ENCODE measurements at regions not wholly inside any gene's neighbourhood (a gene's known extent, or its start where the extent isn't known, plus 50 kb on each side); places are given as distances from the start of the nearest gene placed in this dataset.

DNA sequence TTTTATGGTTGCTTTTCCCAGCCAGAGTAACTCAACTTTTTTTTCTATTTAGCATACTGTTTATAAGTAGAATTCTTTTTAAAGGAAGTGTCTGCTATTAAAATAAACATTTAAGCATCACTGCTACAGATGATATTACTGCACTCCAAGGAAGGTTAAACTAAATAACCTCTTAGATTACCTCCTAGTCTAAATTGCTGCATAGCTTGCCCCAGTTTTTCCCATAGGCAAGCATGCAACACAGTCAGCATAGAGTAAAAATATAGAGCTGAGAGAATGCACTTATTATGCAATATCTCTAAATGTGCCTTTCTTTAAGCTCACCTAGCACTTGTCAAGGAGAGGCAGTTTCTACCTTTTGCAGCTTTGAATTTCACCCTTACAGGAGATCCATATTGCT lies 1392.4 kb upstream of the CELF2 start:
- no peak for DNase-seq

- DNase-seq = no peak
These were observed 1383.2 kb upstream of the CELF2 start for GRCh38 chr10:9634466-9634865.

GRCh38 chr10:9635691-9636090 lies 1382.0 kb upstream of the CELF2 start:
- no peak for DNase-seq

DNA sequence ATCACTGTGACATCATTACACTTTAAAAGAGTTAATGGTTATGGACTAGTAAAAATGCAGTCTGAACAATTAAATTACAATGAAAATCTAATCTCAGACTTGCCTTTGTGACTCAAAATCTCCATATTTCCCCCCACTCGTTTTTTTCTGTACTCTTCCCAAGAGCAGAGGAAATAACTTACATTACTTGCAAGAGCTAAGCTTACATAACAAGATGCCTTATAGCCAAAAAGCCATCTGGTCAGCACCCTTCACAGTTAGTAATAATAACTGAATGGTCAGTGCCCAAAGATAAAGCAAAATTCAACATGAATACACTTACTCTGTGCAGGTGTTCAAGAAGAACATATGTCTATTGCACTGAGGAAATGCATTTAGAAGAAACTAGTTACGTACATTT lies 1381.5 kb upstream of the CELF2 start:
- no peak for DNase-seq

- no peak for DNase-seq
These were observed 1373.9 kb upstream of the CELF2 start for GRCh38 chr10:9643782-9644181.

DNA sequence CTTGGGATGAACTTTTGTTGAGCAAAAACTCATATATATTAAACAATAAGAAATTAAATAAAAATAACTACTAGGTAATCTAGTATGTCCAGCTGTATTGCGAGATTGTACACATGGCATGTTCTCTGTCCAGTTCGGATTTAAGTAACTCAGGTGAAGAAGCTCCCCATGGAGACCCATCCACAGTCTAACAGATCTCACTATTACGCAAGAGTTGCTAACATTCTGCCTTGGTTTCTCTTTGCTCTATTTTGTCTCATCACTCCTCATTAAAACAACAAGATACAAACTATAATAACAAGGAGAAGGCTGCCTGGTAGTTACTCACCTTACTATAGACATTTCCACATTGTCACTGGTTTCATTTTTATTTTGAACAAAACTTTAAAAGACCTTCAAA lies 1372.3 kb upstream of the CELF2 start:
- DNase-seq = no peak

DNA sequence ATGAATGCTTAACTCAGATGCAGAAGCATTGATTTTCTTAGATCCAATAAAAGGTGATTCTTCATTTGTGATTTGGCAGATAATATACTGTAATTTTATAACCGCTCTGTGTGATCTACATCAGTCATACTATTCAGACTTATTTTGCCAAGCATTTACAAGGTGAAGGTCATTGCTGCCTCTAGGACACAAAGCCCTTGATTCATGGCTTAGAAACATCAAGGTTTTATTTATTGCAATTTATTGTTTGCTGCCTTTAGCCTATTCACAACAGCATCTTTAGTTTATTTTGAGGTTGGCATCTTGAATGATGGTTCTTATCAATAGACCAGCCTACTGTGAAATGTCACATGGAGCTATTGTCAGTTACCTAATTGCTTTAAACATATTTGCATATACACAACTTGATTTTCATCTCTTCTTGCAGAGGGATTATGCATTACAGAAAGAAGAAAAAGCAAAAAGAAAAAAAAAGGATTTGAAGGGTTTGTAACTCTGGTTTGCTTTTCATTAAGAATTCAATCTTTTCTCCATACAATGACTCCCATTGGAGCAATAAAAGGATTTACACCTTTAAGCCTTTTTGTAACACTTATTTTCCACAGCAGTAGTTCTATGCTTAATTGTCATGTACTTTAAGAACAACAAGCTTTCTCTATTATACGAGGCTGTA lies 1371.6 kb upstream of the CELF2 start:
- DNase-seq = no peak

DNA sequence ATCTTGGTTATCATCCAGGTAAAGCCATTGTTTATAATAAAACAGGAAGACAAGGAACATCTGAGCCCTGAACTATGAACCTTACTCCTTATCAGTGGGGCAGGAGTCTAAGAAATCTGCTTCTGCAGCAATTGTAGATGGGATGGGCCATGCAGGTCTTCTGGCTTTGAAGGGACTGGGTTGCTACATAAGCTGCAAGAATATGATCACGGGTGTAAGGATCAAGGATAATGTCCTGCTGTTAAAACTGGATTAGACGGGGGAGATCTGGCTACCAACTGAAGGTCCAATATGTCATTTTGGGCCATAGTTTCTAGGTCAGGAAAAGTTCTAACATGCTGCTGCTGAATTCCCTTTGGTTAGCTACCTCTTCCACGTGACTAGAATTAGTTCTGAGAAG lies 1363.4 kb upstream of the CELF2 start:
- DNase-seq = no peak

DNA sequence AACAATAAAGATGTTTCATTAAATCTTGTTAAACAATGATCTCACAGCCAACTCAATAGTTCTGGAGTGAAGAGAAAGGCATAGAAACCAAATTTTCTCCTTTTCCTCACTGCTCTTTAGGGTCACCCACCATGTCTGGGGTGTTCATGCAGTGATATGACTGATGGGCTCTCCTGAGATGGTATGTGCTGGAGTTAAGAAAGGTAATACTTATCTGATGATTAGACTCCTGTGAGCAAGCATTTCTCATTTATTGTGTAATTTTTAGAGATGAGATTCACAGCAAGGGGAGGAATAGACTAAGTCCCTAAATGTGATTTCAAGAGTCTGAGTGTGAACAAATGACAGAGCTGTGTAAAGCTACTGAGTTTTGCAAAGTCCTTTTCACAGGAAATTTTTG lies 1361.3 kb upstream of the CELF2 start:
- DNase-seq = no peak

DNA sequence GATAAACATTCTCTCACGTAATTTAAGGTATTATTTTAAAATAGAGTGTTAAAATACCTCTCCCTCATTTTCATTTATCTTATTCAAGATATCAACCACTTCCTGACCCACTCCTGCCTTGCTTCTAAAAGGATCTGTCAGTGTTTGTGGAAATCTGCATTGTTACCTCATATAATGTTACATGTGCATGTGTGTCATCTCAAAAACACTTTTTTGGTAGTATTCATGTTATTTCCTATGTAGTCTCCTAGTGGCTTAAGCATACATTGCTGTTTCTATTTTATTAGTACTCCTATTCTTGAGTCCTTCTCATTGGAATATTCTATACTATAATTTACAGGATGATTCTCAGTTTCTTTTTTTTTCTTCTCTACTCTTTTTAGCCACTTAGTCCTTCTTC lies 1360.7 kb upstream of the CELF2 start:
- no peak for DNase-seq

GRCh38 chr10:9657530-9657929 lies 1360.1 kb upstream of the CELF2 start:
- no peak for DNase-seq

DNA sequence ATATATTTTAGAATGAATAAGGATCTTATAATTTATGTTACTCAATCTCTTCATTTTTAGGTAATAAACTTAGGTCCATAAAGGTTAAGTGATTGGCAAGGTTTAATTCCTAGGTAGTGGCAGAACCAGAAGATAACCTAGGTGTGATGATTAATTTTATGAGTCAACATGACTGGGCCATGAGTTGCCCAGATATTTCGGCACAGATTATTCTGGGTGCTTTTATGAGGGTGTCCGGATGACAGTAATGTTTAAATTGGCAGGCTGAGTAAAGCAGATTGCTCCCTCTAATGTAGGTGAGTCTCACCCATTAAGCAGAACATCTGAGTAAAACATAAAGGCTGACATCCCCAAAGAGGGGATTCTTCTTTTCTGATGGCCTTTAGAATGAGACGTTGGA lies 1349.3 kb upstream of the CELF2 start:
- no peak for DNase-seq

DNA sequence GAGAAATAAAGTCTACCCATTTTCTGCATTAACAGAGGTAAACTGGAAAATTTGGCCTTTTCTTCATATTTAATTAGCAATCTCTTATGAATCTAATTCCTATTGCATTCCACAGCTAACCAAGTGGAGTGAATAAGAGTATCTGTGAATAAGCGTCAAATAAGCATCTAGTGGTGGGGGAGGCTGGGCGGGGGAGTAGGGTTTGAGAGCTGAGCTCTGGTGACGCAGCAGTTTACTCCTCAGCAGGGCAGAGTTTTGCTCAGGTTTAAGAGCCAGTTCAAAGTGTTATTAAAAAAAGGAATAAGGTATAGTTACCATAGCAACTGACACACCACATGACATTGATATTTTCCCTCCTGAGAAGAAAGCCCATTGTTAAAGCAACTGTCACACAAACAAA lies 1346.8 kb upstream of the CELF2 start:
- no peak for DNase-seq

- DNase-seq = no peak
These were observed 1336.0 kb upstream of the CELF2 start for GRCh38 chr10:9681655-9682054.

GRCh38 chr10:9682802-9683201 lies 1334.9 kb upstream of the CELF2 start:
- no peak for DNase-seq

DNA sequence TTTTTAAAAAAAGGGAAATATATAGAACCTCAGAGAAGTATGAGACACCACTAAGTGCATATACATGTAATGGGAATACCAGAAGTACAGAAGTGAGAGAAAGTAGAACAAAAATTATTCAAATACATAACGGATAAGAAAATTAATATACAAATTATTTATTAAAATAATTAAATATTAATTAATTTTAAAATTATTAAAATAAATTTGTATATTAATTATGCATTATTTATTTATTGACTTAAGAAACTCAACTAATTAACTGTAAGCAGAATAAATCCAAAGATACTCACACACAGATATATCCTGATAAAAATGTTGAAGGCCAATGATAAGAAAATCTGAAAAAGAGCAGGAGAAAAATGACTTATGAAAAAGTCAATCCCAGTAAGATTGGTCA lies 1333.5 kb upstream of the CELF2 start:
- no peak for DNase-seq

GRCh38 chr10:9685596-9685995 lies 1332.1 kb upstream of the CELF2 start:
- no peak for DNase-seq

DNA sequence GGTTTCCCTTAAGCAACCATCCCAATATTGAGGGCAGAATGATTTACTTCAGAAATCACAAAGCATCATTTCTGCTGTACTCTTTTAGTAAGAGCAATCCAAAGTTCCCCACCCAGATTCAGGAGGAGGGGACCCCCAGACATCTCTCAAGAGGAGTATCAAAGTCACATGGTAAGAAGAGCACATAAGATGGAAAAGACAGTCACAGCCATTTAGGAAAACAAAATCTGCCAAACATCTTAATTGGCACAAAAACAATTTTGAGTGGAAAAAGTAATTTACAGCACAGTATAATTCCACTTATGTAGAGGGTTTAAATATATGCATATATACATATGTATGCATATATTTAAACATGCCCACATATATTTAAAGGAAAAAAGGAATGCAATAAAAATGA lies 1329.0 kb upstream of the CELF2 start:
- no peak for DNase-seq

GRCh38 chr10:9707216-9707615 lies 1310.5 kb upstream of the CELF2 start:
- no peak for DNase-seq

DNA sequence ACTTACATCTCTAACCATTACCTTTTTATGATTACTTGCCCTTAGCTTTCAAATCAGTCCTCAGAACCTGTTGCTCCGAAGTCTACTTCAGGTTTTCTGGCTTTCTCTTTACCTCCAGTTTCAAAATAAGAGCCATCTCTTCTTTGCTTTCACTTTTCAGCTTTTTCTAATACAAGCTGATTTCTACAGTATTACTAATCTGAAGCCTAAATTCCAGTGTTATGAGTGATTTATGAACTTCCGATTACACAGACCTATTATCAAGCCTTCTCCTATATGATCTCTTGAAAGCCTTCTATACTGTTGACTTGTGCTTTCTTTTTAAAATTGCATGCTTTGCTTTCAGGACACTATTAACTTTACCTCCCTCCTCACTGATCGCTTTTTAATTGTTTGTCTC lies 1307.8 kb upstream of the CELF2 start:
- DNase-seq = no peak

- DNase-seq = no peak
These were observed 1305.3 kb upstream of the CELF2 start for GRCh38 chr10:9712393-9712792.

GRCh38 chr10:9719246-9719645 lies 1298.4 kb upstream of the CELF2 start:
- no peak for DNase-seq

- DNase-seq = no peak
These were observed 1283.9 kb upstream of the CELF2 start for GRCh38 chr10:9733766-9734165.

DNA sequence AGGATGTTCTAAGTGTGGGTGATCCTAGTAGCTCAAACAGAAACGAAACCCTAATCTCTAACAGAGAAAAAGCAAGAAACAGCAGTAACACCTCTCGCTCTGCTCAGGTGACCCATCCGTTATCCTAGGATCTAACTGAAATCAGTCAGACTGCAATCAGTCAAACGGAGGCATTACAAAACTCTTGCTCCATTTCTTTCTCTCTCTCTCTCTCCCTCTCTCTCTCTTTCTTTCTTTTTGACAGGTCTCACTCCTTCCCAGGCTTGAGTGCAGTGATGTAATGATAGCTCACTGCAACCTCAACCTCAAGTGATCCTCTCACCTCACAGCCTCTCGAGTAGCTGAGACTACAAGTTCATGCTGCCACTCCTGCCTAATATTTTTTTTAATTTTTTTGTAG lies 1283.5 kb upstream of the CELF2 start:
- no peak for DNase-seq

GRCh38 chr10:9735731-9736130 lies 1281.9 kb upstream of the CELF2 start:
- no peak for DNase-seq

- DNase-seq = no peak
These were observed 1274.0 kb upstream of the CELF2 start for GRCh38 chr10:9743639-9744038.

Measured in T-helper 9 cell (primary cell).